ENCODE measurements at regions not wholly inside any gene's neighbourhood (a gene's known extent, or its start where the extent isn't known, plus 50 kb on each side); places are given as distances from the start of the nearest gene placed in this dataset.

DNA sequence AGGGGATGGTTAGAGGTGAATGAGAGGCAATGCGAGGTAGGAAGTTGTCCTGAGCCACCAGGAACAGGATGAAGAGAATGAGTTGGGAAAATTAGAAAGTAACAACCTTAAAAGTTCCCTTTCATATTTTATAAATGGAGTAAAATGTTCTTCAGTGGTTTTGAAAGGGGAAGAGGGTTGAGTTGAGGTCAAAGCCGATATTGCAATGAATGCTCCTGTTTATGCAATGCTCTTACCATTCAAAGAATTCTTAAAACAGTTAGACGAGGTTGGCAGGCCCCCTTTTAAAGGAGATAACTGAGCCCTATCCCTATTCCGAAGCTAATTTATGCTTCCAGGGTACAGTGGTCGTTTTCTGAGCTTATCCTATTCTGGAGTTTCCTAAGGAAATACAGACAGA is 2110.3 kb upstream of the CELF4 start:
- Mint-ChIP-seq H3K4me3 (no peak overlapping the region), H3K36me3 (ENCODE audit: low read depth) (no peaks in the 10 kb centered on the region), H3K27me3 (peaks cover 2% of the 10 kb centered on the region), H3K27ac (no peak overlapping the region), H3K4me1 (ENCODE audit: low read depth) (peaks cover 10% of the 10 kb centered on the region), H3K9me3 (no peaks in the 10 kb centered on the region)
- intact Hi-C loops (cut with micrococcal nuclease), result loop anchor here (10.0 kb wide), 1 partner anchor 59 kb away; no protein-coding TSS in a partner anchor

GRCh38 chr18:39675368-39675767 is 2109.8 kb upstream of the CELF4 start:
- Mint-ChIP-seq H3K36me3 (ENCODE audit: low read depth) (no peaks in the 10 kb centered on the region), H3K4me1 (ENCODE audit: low read depth) (peaks cover 10% of the 10 kb centered on the region), H3K4me3 (no peak overlapping the region), H3K27ac (no peak overlapping the region), H3K9me3 (no peaks in the 10 kb centered on the region), H3K27me3 (peaks cover 2% of the 10 kb centered on the region)
- intact Hi-C loops (cut with micrococcal nuclease), result loop anchor here (10.0 kb wide), 1 partner anchor 59 kb away; no protein-coding TSS in a partner anchor

GRCh38 chr18:39672171-39672570 is 2106.6 kb upstream of the CELF4 start:
- intact Hi-C loops (cut with micrococcal nuclease), result loop anchor here (10.0 kb wide), 1 partner anchor 63 kb away; no protein-coding TSS in a partner anchor
- H3K27me3 Mint-ChIP-seq, result peaks cover 2% of the 10 kb centered on the region
- no peak overlapping the region for H3K4me3 Mint-ChIP-seq
- no peaks in the 10 kb centered on the region for H3K9me3 Mint-ChIP-seq
- no peaks in the 10 kb centered on the region for H3K36me3 Mint-ChIP-seq (ENCODE audit: low read depth)
- H3K4me1 Mint-ChIP-seq (ENCODE audit: low read depth), result peaks cover 10% of the 10 kb centered on the region
- no peak overlapping the region for H3K27ac Mint-ChIP-seq

GRCh38 chr18:39667905-39668304 is 2102.3 kb upstream of the CELF4 start:
- intact Hi-C loops (cut with micrococcal nuclease), result no loop called here
- no peak overlapping the region for H3K27ac Mint-ChIP-seq
- no peaks in the 10 kb centered on the region for H3K4me1 Mint-ChIP-seq (ENCODE audit: low read depth)
- no peaks in the 10 kb centered on the region for H3K9me3 Mint-ChIP-seq
- no peaks in the 10 kb centered on the region for H3K27me3 Mint-ChIP-seq
- H3K4me3 Mint-ChIP-seq, result no peak overlapping the region
- no peaks in the 10 kb centered on the region for H3K36me3 Mint-ChIP-seq (ENCODE audit: low read depth)

GRCh38 chr18:39666541-39666940 is 2100.9 kb upstream of the CELF4 start:
- H3K4me1 Mint-ChIP-seq (ENCODE audit: low read depth), result no peaks in the 10 kb centered on the region

DNA sequence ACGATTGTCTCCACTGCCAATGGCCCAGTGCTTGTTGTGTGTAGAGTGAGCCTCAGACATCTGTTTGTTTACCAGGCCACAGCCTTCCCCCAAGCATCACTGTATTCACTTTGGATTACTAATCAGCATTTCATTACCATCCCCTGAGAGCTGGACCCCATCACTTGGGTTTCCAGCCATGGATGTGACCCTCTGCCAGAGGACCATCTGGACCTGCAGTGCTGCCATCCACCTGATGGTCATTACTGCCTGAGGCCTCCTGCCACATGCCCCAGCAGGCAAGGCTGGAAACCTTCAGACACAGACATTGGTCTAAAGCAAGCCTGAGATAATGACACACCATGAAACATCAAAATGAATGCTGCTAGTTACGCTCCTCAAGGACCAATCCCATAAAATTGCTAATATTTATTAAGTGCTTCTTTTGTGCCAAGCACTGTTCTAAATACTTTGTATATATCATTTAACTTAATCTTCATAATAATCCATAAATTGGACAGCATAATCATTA is 2096.3 kb upstream of the CELF4 start:
- Mint-ChIP-seq H3K27me3 (no peaks in the 10 kb centered on the region), H3K36me3 (ENCODE audit: low read depth) (no peaks in the 10 kb centered on the region), H3K9me3 (no peaks in the 10 kb centered on the region), H3K27ac (no peak overlapping the region), H3K4me1 (ENCODE audit: low read depth) (no peaks in the 10 kb centered on the region), H3K4me3 (no peak overlapping the region)
- intact Hi-C loops (cut with micrococcal nuclease), result no loop called here

More at GRCh38 chr18:39666541-39666940, 2100.9 kb upstream of the CELF4 start:
- intact Hi-C loops (cut with micrococcal nuclease), result no loop called here
- Mint-ChIP-seq H3K27me3 (no peaks in the 10 kb centered on the region), H3K4me3 (no peak overlapping the region), H3K36me3 (ENCODE audit: low read depth) (no peaks in the 10 kb centered on the region), H3K9me3 (no peaks in the 10 kb centered on the region), H3K27ac (no peak overlapping the region)

DNA sequence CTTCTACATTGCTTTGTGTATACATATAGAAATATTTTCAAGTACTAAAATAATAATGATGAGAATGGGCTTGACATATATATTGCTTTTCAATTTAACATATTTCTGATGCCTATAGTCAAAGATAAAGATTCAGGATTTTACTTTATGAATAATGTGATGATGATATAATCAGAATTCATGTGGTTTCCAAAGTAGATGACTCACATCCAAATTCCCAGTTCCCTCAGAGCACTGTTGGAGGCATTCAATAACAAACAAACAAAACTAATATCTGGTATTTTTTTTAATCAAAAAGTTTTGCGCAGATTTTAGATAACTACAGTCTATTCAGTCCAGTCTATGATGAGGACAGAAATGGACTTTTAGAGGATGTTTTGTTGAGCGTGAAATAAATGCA is 2094.5 kb upstream of the CELF4 start:
- Mint-ChIP-seq H3K4me1 (ENCODE audit: low read depth) (no peaks in the 10 kb centered on the region), H3K36me3 (ENCODE audit: low read depth) (no peaks in the 10 kb centered on the region), H3K27me3 (no peaks in the 10 kb centered on the region)

DNA sequence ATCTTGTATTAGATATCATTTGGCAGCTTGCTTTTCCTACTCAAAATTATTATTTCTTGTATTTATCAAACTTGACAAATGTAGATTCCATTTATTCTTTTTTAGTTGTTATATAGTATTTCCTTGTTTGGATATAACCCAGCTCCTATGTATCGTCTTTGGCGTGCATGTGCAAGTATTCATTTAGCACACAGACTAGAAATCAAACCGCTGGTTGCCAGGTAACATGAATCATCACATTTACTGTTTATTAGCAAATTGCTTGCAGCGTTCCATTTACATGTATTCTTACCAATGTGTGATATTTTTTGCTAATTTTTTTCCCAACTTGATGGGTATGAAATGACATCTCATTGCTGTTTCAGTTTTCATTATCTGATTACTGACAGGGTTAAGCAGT is 2089.7 kb upstream of the CELF4 start:
- Mint-ChIP-seq H3K4me3 (no peak overlapping the region), H3K4me1 (ENCODE audit: low read depth) (no peaks in the 10 kb centered on the region), H3K27me3 (no peaks in the 10 kb centered on the region), H3K27ac (no peak overlapping the region), H3K36me3 (ENCODE audit: low read depth) (no peaks in the 10 kb centered on the region), H3K9me3 (no peaks in the 10 kb centered on the region)
- intact Hi-C loops (cut with micrococcal nuclease), result no loop called here

More for the DNA sequence above, 2094.5 kb upstream of the CELF4 start:
- no peak overlapping the region for H3K27ac Mint-ChIP-seq
- no peaks in the 10 kb centered on the region for H3K9me3 Mint-ChIP-seq
- H3K4me3 Mint-ChIP-seq, result no peak overlapping the region
- intact Hi-C loops (cut with micrococcal nuclease), result no loop called here

GRCh38 chr18:39653221-39653620 is 2087.6 kb upstream of the CELF4 start:
- Mint-ChIP-seq H3K36me3 (ENCODE audit: low read depth) (no peaks in the 10 kb centered on the region), H3K4me3 (no peak overlapping the region), H3K4me1 (ENCODE audit: low read depth) (no peaks in the 10 kb centered on the region), H3K9me3 (no peaks in the 10 kb centered on the region), H3K27ac (no peak overlapping the region), H3K27me3 (no peaks in the 10 kb centered on the region)
- intact Hi-C loops (cut with micrococcal nuclease), result no loop called here

- Mint-ChIP-seq H3K36me3 (ENCODE audit: low read depth) (no peaks in the 10 kb centered on the region), H3K27ac (no peak overlapping the region), H3K4me3 (no peak overlapping the region), H3K4me1 (ENCODE audit: low read depth) (no peaks in the 10 kb centered on the region), H3K9me3 (no peaks in the 10 kb centered on the region), H3K27me3 (no peaks in the 10 kb centered on the region)
- intact Hi-C loops (cut with micrococcal nuclease), result no loop called here
Observed at GRCh38 chr18:39648616-39649015, 2083.0 kb upstream of the CELF4 start.

GRCh38 chr18:39647627-39648534 is 2082.3 kb upstream of the CELF4 start:
- H3K4me3 Mint-ChIP-seq, result no peak overlapping the region
- no peaks in the 10 kb centered on the region for H3K27me3 Mint-ChIP-seq
- intact Hi-C loops (cut with micrococcal nuclease), result no loop called here
- no peaks in the 10 kb centered on the region for H3K4me1 Mint-ChIP-seq (ENCODE audit: low read depth)
- no peak overlapping the region for H3K27ac Mint-ChIP-seq
- H3K9me3 Mint-ChIP-seq, result no peaks in the 10 kb centered on the region
- no peaks in the 10 kb centered on the region for H3K36me3 Mint-ChIP-seq (ENCODE audit: low read depth)

DNA sequence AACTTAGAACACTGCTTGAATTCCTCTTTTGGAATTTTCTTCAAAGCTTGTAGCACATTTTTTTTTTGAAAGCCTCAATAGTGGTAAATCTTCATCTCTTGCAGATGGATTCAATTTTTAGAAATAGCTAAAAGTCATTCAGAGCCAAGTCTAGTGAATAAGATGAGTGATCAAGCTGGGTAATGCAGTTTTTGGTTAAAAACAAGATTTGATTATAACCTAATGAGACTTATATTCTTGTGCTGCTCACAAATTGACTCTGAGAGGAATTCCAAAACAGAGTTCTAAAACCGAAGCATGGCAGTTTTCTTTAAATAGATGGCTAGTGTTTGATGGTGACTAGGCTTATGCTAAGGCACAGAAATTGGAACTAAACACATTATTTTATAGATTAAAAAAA is 2072.6 kb upstream of the CELF4 start:
- Mint-ChIP-seq H3K36me3 (ENCODE audit: low read depth) (no peaks in the 10 kb centered on the region), H3K9me3 (no peaks in the 10 kb centered on the region)
- intact Hi-C loops (cut with micrococcal nuclease), result no loop called here

DNA sequence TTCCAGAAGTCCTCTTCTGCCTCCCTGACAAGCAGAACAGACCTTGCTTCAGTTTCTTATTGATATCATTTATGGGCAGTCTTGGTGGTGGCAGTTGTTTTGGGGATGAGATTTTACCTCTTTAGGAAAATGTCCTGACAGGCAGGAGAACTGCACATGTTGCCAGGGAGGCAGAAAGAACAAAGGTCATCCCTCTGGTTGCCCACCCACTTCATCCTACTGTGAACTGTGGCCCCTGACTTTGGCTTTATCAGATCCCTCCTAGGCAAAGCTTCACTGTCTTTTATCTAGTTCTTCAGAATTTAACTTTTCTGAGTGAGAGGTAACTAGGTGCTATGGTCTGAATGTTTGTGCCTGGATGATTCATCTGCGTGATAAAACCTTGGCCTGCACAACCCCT is 2071.3 kb upstream of the CELF4 start:
- Mint-ChIP-seq H3K36me3 (ENCODE audit: low read depth) (no peaks in the 10 kb centered on the region), H3K27ac (no peak overlapping the region), H3K4me1 (ENCODE audit: low read depth) (no peaks in the 10 kb centered on the region), H3K27me3 (no peaks in the 10 kb centered on the region), H3K4me3 (no peak overlapping the region), H3K9me3 (no peaks in the 10 kb centered on the region)
- intact Hi-C loops (cut with micrococcal nuclease), result no loop called here

More for the DNA sequence above, 2072.6 kb upstream of the CELF4 start:
- Mint-ChIP-seq H3K27ac (no peak overlapping the region), H3K4me1 (ENCODE audit: low read depth) (no peaks in the 10 kb centered on the region), H3K4me3 (no peak overlapping the region), H3K27me3 (no peaks in the 10 kb centered on the region)

GRCh38 chr18:39635966-39636365 is 2070.4 kb upstream of the CELF4 start:
- H3K4me1 Mint-ChIP-seq (ENCODE audit: low read depth), result no peaks in the 10 kb centered on the region
- intact Hi-C loops (cut with micrococcal nuclease), result no loop called here
- no peaks in the 10 kb centered on the region for H3K27me3 Mint-ChIP-seq
- H3K9me3 Mint-ChIP-seq, result no peaks in the 10 kb centered on the region
- H3K36me3 Mint-ChIP-seq (ENCODE audit: low read depth), result no peaks in the 10 kb centered on the region
- no peak overlapping the region for H3K4me3 Mint-ChIP-seq
- no peak overlapping the region for H3K27ac Mint-ChIP-seq

Data from dendritic cell treated with granulocyte-macrophage colony-stimulating factor and Interleukin-4, amounts not matched to agents 40 ng/mL and 50 ng/mL, for 4 days (primary cell).